Astrocyte of the hippocampus (primary cell): ENCODE measurements at regions not wholly inside any gene's neighbourhood (a gene's known extent, or its start where the extent isn't known, plus 50 kb on each side); places are given as distances from the start of the nearest gene placed in this dataset.

Source experiments
- DNase-seq: peaks from one replicate; pipeline ENCODE4 v3.0.0; 2011; ENCODE audit warnings: low read depth, low spot score

DNA sequence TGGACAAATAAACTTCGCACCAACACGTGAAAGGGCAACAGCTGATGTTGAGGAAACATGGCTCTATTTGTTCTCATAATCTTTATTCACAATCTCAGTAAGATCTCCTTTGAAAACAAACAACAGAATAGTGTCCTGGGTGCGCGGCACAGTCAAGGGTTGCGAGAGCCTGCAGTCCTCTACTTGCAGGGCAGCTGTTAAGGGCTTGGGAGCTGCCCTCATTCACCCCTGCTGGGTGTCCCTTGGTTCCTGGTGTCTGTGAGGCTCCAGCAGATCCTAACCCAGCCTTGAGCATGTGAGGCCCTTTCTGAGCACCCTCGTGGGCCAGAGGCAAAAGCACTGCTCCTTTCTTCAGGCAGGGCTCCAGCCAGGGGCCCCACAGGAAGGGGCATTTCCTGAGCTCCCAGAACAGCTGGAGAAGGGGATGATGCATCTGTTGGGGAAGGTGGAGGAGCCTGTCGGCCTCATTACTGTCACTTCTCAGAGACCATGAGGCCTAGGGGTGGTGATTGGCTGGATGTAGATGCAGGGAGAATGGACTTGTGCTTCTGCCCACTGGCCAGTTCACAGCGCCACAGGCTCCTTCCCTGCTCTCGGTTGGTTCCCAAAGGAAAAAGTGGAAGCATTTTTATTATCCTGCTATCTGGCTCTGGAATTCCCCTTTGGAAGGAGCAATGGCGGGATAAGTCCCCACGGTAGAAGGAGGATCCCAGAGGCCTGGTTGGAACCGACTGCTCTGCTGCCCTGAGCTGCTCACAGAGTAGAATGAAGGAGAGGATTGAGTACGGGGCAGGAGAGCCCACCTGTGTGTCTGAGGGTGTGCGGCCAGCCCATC is 51.9 kb upstream of the KLF13 start:
- DNase-seq = no peak

DNA sequence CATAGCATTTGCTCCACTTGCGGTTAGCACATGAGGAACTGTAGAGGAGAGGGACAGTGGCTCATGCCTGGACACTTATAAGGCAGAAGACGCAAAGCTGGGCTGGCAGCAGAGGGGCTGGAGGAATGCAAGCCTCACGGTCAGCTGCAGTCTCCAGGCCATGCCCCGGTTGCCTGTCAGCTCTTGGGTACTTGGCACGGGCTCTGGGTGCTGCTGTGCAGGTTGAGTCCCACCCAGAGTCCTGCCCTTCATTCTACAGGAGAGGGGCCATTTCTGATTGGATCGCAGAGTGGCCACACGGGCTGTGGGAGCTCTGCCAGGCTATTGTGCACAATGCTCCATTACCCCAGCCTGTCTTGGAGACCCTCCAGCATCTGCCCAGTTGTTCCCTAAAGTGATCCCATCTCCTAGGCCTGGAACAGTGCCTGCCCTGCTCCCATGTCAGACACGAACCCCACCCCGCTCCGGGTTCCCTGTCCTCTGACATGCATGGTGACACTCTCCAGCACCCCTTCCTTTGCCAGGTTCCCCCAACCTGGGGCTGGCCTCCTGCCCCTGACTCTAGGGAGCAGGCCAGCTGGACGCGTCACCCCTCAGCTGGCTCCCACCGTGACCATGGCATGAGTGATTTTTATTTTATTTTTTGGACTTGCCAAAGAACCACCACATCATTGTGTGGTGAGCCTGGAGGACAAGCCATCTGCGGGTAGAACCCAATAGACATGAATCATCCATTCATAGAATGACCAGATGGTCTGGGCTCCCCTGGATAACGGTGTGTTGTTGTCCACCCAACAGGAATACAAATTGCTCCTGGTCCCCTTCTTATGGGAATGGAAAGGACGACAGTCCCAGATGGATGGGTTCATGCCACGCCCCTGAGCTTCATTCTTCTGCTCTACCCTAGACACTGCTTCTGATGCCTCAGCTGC is 51.0 kb upstream of the KLF13 start:
- no peak for DNase-seq

DNA sequence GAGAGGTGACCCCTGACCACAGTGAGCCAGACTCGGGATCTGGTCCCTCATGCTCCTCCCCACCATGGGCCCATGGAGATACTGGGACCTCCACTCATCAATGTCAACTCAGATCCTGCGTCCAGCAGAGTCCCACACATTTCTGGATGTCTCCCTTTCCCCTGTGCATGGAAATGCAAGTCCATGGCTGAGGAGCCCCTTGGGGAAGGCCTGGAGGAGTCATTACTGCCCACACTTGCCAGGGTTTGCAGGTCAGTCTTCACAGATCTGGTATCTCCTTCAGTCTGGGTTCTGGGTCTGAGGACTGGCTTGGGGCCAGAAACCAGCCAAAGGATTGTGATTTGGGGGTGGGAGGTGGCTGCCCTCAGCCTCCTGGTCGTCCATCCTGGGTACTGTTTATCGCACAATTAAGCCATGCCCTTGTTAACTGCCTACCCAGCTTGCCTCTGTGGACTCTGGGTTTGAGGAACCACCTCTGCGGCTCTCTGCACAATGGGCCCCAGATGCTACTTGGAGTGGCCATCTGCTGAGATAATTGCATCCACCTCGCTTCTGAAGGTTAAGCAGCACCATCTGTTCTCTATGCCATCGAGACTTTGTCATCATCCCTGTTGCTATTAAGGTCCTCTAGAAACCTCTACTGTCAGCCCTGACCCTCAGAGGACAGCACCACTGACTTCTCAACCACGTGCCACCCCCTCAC is 49.9 kb upstream of the KLF13 start:
- no peak for DNase-seq
